NCI-H82 treated with DMSO at 0.1 percent for 48 hours (cell line): ENCODE measurements at regions not wholly inside any gene's neighbourhood (a gene's known extent, or its start where the extent isn't known, plus 50 kb on each side); places are given as distances from the start of the nearest gene placed in this dataset.
A peak's percentile ranks its signal among the peaks of the same experiment; 100 is the strongest.

Experiments
- DNase-seq: peaks from one replicate; lab custom pipeline; 2025; ENCODE audit not compliant: unreplicated experiment; lab: John Stamatoyannopoulos, UW

DNA sequence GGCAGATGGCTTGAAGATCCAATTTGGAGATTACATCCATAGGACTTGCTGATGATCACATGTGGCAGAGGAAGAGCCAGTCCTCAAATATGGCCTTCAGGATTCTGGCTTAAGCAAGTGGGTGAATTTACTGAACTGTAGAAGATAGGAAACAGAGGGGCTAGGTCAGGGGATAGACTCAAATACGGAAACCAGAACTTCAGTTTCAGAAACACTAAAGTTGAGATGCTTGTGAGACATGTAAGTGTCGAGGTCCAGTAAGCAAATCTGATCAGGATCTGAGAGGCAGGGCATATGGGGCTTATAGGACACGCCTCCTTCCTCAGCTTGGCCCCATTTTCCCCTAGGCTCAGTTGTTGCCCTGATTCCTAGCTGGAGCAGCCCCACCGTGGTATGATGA is 107.7 kb downstream of the LBH start:
- DNase-seq, result peak; percentile 92

GRCh38 chr2:30341500-30342267 is 105.4 kb upstream of the LCLAT1 start:
- DNase-seq, result no peak

- DNase-seq, result peak; percentile 77
Measured at GRCh38 chr2:30346471-30347169, 100.4 kb upstream of the LCLAT1 start.

- no peak for DNase-seq
Measured at GRCh38 chr2:30348825-30349224, 98.2 kb upstream of the LCLAT1 start.

DNA sequence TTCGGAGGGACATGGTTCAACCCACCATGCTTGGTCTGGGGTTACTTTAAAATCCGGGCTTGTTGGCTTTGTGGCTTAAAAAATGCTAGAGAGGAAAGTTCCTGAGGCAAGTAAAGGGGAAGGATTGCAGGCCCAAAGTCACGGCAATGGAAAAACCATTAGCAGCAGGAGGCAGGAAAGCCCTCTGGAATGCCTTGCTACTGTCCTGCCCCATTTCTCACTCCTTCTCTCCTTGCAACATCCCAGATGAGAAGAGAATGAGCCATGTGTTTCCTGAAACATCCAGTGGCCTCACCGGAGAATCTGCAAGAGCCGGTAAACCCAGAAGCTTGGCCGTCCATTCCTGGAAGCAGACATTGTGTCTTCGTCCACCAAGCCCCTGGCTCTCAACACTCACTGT is 97.4 kb upstream of the LCLAT1 start:
- DNase-seq, result no peak

GRCh38 chr2:30351116-30351515 is 95.9 kb upstream of the LCLAT1 start:
- no peak for DNase-seq

DNA sequence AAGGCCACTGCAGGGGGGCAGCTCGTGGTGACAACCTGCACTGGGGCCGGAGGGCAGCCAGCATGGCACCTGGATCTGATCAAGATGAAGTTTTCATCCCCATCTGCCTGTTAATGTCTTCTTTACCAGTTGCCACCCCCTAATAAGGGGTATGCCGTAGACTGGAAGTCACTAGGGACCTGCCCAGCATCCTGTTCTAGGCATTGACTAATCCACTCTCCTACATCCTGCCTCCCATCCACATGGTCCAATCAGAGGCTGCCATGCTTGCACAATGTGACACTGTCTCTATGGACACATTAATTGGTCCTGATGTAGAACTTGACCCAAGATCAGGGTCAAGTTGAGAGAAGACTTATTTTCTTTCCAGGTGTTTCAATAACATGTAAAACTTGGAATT is 95.1 kb upstream of the LCLAT1 start:
- DNase-seq, result no peak

DNA sequence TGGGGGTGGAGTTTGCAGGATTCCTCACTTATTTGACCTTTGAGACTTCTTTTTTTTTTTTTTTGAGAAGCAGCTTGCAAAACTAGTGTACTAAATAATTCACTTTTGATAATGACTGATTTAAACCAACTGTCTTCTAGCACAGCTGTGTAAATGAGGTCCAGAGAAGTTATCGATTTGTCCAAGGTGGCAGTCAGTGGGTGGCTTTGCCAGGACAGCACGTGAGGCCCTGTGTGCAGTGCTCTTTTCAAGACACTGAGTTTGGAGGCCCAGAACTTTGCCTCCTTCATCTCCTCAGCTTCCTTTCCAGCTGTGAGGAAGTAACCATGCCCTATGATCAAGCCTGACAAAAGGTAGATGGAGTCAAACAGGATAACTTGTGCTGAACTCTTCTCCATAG is 92.9 kb upstream of the LCLAT1 start:
- DNase-seq, result no peak

- no peak for DNase-seq
Measured at GRCh38 chr2:30354621-30355020, 92.4 kb upstream of the LCLAT1 start.

GRCh38 chr2:30355306-30355705 is 91.7 kb upstream of the LCLAT1 start:
- no peak for DNase-seq

DNA sequence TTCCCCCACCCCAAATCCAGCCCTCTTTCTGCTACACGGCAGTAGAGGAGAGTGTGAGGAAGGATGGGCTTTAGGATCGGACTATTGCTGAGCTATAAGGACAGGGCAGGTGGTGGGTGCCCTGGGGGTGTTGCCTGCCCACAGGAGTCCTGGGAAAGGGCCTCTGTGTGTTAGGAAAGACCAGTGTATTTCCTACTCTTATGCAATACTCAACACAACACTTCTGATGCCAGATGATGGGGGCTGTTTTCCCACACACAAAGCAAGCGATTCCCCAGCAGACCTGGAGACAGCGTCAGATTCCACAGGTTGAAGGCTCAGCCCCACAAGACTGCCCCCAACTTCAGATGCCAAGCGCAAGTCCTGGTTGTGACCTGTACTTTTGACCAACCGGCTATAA is 91.0 kb upstream of the LCLAT1 start:
- no peak for DNase-seq

DNA sequence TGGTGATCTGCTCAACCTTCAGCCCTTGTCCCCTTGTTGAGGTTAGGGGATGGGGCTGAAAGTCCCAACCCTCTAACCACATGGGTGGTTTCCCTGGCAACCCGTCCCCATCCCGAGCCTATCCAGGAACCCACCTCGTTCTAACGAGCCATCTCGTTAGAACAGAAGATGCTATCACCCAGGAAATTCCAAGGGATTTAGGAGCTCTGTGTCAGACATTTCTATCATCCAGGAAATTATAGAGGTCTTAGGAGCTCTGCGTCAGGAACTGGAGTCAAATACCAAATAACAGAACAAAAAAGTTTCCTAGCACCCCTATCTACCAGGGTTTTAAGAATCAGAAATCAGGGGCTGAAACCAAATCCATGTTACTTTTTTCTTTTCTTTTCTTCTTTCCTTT is 90.3 kb upstream of the LCLAT1 start:
- no peak for DNase-seq

DNA sequence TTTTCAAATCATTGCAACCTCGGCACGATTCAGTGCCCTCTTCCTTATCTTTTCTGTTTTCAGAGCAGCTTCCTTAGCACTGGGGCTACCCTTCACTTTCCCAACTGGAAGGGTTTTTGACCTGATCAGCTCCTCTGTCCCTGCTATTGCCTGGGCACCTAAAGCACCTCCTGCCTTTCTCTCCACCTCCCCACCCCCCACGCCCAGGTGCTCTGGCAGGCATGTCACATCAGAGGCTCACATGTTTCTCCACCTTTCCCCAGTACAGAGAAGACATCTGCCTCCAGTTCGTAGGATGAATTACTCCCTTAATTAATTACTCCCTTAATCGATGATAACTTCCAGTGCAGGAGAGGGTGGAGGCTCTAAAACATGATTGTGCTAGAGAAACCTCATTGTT is 88.7 kb upstream of the LCLAT1 start:
- DNase-seq, result no peak

GRCh38 chr2:30358842-30359241 is 88.2 kb upstream of the LCLAT1 start:
- peak; percentile 91 for DNase-seq

GRCh38 chr2:30359644-30360167 is 87.3 kb upstream of the LCLAT1 start:
- no peak for DNase-seq

- no peak for DNase-seq
Measured at GRCh38 chr2:30361751-30362394, 85.2 kb upstream of the LCLAT1 start.

DNA sequence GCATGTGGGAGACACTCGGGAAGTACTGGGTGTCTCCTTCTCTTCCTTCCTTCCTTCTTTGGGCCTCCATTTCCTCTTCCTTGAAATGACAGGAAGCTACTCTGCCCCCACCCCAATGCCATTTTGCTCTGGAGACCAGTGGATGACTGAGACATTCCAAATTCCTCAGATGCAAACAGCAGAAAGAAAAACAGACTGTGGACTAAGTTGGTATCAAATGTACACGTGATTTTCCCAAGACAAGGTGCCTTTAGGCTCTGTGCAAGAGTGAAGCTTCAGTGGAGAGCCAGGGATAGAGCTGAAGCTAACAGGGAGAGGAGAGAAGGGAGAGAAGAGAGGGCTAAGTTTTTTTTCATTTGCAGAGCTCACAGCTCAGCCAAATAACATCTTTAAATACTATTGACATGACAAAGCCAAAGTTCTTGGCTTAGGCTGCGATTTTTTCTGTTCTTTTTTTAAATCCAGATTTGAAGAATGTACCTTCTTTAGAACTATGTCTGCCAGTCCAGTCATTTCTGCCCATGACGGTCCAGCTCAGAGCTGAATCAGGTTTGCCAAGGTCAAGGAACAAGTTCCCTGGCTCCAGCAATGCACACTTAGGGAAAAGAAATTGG is 84.5 kb upstream of the LCLAT1 start:
- no peak for DNase-seq

GRCh38 chr2:30363406-30363805 is 83.6 kb upstream of the LCLAT1 start:
- no peak for DNase-seq

DNA sequence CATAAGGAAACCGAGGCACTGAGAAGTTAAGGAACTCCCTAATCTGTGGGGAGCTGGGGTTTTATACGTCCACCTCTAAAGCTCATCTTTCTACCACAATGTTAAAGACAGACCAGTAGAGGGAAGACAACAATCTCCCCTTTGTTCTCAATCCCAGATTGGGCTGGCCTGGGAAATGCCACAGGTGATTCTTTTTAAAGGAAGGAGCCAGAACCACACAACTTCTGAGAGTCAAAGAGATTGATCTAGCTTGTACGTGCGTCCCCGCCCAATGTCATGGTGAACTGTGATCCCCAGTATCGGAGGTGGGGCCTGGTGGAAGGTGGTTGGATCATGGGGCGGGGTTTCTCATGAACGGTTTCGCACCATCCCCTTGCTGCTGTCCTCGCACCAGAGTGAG is 81.8 kb upstream of the LCLAT1 start:
- no peak for DNase-seq

DNA sequence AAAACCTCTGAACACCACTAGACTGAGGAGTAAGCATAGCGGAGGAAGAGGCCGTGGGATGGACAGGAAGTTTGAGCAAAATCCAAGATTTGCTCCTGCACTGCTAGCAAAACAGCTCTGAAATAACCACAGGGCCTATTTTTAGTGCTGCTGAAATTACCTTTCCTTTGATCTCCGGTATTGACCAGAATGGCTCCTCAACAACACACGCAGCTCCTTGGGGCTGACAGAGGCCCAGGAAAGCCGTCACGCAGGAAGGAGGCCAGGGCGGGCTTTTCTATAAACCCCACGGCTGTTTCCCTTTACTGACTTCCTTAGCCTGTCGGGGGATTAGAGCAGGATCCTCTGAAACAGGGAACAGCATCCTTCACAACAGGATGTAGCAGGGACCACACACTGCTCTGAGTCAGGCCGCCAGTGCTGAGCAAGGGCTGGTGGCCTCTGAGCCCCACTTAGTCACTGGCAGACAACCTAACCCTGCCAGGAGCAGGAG is 80.8 kb upstream of the LCLAT1 start:
- no peak for DNase-seq
